D721Med (cell line): ENCODE measurements at regions not wholly inside any gene's neighbourhood (a gene's known extent, or its start where the extent isn't known, plus 50 kb on each side); places are given as distances from the start of the nearest gene placed in this dataset.

Experiments
- DNase-seq: peaks from one replicate; pipeline ENCODE4 v3.0.0; 2011; ENCODE audit warnings: low spot score; ENCODE audit not compliant: insufficient read length
- FAIRE-seq: peaks from 2 replicates; lab custom pipeline; 2011; peaks lifted over from hg19 to GRCh38; lab: Jason Lieb, UNC
- TF ChIP-seq, protein P1 (sequence below): IDR thresholded peaks from 2 replicates; pipeline ENCODE4 v1.5.1; 2012; ENCODE audit warnings: mild to moderate bottlenecking, control low read depth; ENCODE audit not compliant: insufficient read depth; ENCODE audit errors: missing control alignments

GRCh38 chr2:147689220-147689909 lies 155.5 kb upstream of the ACVR2A start:
- TF ChIP-seq, protein P1, sequence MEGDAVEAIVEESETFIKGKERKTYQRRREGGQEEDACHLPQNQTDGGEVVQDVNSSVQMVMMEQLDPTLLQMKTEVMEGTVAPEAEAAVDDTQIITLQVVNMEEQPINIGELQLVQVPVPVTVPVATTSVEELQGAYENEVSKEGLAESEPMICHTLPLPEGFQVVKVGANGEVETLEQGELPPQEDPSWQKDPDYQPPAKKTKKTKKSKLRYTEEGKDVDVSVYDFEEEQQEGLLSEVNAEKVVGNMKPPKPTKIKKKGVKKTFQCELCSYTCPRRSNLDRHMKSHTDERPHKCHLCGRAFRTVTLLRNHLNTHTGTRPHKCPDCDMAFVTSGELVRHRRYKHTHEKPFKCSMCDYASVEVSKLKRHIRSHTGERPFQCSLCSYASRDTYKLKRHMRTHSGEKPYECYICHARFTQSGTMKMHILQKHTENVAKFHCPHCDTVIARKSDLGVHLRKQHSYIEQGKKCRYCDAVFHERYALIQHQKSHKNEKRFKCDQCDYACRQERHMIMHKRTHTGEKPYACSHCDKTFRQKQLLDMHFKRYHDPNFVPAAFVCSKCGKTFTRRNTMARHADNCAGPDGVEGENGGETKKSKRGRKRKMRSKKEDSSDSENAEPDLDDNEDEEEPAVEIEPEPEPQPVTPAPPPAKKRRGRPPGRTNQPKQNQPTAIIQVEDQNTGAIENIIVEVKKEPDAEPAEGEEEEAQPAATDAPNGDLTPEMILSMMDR: no peak
- DNase-seq (no peak), FAIRE-seq (no peak)

DNA sequence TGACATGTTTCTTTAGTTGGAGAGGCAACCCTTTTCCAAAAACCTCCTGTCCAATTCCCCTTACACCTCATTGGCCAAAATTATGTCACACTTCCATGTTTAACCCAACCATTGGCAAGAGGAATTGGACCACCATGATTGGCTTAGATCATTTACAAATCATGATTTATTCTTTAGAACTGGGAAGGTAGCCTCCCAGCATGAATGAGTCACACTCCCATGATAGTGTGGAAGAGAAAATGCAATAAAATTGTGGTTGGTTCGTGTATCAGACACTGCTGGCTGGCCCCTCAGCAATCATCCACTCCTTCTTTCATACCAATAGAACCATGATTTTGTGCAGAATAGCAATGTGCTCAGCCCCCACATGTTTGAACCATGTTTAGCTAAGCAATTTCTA lies 156.6 kb upstream of the ACVR2A start:
- no peak for FAIRE-seq
- no peak for DNase-seq
- TF ChIP-seq, protein P1: no peak

DNA sequence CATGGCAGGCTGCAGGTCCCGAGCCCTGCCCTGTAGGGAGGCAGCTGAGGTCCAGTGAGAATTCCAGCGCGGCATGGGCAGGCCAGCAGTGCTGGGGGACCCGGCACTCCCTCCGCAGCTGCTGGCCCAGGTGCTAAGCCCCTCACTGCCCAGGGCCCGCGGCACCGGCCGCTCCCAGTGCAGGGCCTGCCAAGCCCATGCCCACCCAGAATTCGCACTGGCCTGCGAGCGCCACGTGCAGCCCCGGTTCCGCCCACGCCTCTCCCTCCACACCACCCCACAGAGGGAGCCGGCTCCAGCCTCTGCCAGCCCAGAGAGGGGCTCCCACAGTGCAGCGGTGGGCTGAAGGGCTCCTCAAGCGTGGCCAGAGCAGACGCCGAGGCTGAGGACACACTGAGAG lies 158.5 kb upstream of the ACVR2A start:
- DNase-seq: no peak
- no peak for FAIRE-seq
- TF ChIP-seq, protein P1: no peak

- FAIRE-seq (no peak), DNase-seq (no peak)
- TF ChIP-seq, protein P1: no peak
Observed at GRCh38 chr2:147684903-147685302, 159.9 kb upstream of the ACVR2A start.

GRCh38 chr2:147683380-147683779 lies 161.4 kb upstream of the ACVR2A start:
- DNase-seq (no peak), FAIRE-seq (no peak)
- TF ChIP-seq, protein P1: no peak

DNA sequence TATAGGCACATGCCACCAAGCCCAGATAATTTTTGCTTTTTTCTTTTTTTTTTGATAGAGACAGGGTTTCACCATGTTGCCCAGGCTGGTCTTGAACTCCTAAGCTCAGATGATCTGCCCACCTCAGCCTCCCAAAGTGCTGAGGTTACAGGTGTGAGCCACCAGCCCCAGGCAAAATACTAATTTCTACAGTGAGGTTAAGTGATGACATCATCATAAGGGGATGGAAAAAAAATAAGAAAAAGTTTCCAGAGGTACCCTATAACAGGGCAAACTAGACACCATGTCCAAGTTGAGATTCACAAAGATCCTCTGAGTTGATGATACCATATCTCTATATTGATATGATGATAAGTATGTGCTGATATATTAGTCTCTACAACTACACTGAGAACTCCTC lies 163.7 kb upstream of the ACVR2A start:
- TF ChIP-seq, protein P1: no peak
- DNase-seq (no peak), FAIRE-seq (no peak)

GRCh38 chr2:147679955-147680531 lies 164.8 kb upstream of the ACVR2A start:
- DNase-seq (no peak), FAIRE-seq (peak; percentile 99)
- TF ChIP-seq, protein P1: no peak
